ENCODE measurements at regions not wholly inside any gene's neighbourhood (a gene's known extent, or its start where the extent isn't known, plus 50 kb on each side); places are given as distances from the start of the nearest gene placed in this dataset.

DNA sequence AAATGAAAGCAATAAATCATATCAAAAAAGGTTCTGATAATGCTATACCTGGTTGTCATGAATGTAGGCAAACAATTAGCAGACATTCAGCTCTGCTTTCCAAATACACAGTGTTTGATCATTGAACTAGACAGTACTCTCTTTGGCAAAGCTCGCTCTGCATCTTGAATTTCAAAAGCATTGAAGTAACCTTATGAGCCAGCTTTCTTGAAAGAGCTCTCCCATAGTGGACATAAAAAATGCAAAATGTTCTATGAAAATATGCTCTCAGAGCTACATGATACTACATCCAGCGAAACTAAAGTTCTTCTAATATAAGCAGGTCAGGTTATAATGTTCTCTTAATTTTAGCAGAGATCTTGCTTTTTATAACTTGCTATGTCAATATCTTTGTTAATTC is 533.4 kb downstream of the CSNK1G3 start:
- H4K20me1 ChIP-seq (replicated peaks; ENCODE audit: control insufficient read depth, insufficient read depth, low read length) = no peaks in the 10 kb centered on the region
- H3K9me3 ChIP-seq (replicated peaks; ENCODE audit: control insufficient read depth, insufficient read depth, low read depth, low read length) = no peaks in the 10 kb centered on the region
- no peak overlapping the region for H3K27ac ChIP-seq (ENCODE audit: extremely low read depth, low read depth, low read length)
- ATAC-seq = no peak
- H3K4me3 ChIP-seq = no peak overlapping the region
- no peak overlapping the region for H2AFZ ChIP-seq (ENCODE audit: low read depth, low read length)
- no peaks in the 10 kb centered on the region for H3K79me2 ChIP-seq (ENCODE audit: control insufficient read depth, insufficient read depth, low read length)
- FAIRE-seq = no peak
- CTCF ChIA-PET (ENCODE audit: low intra/inter-chr PET ratio) = no interaction called here
- no peak for DNase-seq (ENCODE audit: extremely low read depth in 1 of 4, low spot score in 3 of 4)
- intact Hi-C loops (cut with micrococcal nuclease) (no loop called here), in situ Hi-C loops (cut with MboI) (no loop called here)
- BruUV-seq (replicated peaks) = no TSS peak
- TF ChIP-seq, protein P1, sequence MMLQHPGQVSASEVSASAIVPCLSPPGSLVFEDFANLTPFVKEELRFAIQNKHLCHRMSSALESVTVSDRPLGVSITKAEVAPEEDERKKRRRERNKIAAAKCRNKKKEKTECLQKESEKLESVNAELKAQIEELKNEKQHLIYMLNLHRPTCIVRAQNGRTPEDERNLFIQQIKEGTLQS (IDR thresholded peaks at IDR 0.05) = no peak
- TF ChIP-seq, protein P1 (CRISPR knock-in tag; conservative IDR thresholded peaks at IDR 0.05) = no peak
- TF ChIP-seq, protein P2, sequence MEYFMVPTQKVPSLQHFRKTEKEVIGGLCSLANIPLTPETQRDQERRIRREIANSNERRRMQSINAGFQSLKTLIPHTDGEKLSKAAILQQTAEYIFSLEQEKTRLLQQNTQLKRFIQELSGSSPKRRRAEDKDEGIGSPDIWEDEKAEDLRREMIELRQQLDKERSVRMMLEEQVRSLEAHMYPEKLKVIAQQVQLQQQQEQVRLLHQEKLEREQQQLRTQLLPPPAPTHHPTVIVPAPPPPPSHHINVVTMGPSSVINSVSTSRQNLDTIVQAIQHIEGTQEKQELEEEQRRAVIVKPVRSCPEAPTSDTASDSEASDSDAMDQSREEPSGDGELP (CRISPR knock-in tag; IDR thresholded peaks at IDR 0.05; ENCODE audit: borderline replicate concordance) = no peak
- TF ChIP-seq, protein P3, sequence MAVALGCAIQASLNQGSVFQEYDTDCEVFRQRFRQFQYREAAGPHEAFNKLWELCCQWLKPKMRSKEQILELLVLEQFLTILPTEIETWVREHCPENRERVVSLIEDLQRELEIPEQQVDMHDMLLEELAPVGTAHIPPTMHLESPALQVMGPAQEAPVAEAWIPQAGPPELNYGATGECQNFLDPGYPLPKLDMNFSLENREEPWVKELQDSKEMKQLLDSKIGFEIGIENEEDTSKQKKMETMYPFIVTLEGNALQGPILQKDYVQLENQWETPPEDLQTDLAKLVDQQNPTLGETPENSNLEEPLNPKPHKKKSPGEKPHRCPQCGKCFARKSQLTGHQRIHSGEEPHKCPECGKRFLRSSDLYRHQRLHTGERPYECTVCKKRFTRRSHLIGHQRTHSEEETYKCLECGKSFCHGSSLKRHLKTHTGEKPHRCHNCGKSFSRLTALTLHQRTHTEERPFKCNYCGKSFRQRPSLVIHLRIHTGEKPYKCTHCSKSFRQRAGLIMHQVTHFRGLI (CRISPR knock-in tag; IDR thresholded peaks at IDR 0.05) = no peak
- no peak for TF ChIP-seq BCOR (IDR thresholded peaks at IDR 0.05)
- H3K36me3 ChIP-seq (ENCODE audit: control insufficient read depth, insufficient read depth, low read length) = no peaks in the 10 kb centered on the region
- 0% methylated on average over 2 of the region's 2 CpGs for WGBS (ENCODE audit: insufficient coverage, low coverage, missing lambda C conversion rate)
- H3K9me1 ChIP-seq (ENCODE audit: control insufficient read depth, insufficient read depth, low read length) = no peaks in the 10 kb centered on the region
- no peak overlapping the region for H3K9ac ChIP-seq (ENCODE audit: insufficient read depth in 1 of 2, low read depth in 2 of 2, low read length in 2 of 2)
- POLR2A ChIA-PET = no interaction called here
- no peaks in the 10 kb centered on the region for H3K27me3 ChIP-seq (ENCODE audit: control insufficient read depth in 2 of 2, insufficient read depth in 2 of 2, low read length in 2 of 2)
- H3K4me1 ChIP-seq (replicated peaks in 1 of 2; ENCODE audit: control insufficient read depth in 2 of 2, insufficient read depth in 2 of 2, low read length in 2 of 2) = no peaks in the 10 kb centered on the region
- H3K4me2 ChIP-seq (ENCODE audit: insufficient read depth, low read length) = no peak overlapping the region

Measured in K562 (cell line).